PC-9 (cell line): ENCODE measurements at regions not wholly inside any gene's neighbourhood (a gene's known extent, or its start where the extent isn't known, plus 50 kb on each side); places are given as distances from the start of the nearest gene placed in this dataset.
A peak's percentile ranks its signal among the peaks of the same experiment; 100 is the strongest.

Source experiments
- BruUV-seq: library from RNA; stranded (reverse); fragments of 400-500 nt; replicated peaks from 2 replicates; lab custom pipeline; 2021; lab: Mats Ljungman, UMichigan
- CTCF ChIA-PET: fragments of 300-600 bp; sonication (Branson Sonifier 250); formaldehyde crosslinking; loops from one replicate; lab custom pipeline; 2022; ENCODE audit warnings: antibody characterized with exemption; lab: Charles Lee
- POLR2A ChIA-PET: fragments of 300-600 bp; sonication (Branson Sonifier 250); formaldehyde crosslinking; loops from one replicate; lab custom pipeline; 2022; ENCODE audit warnings: antibody characterized with exemption; ENCODE audit not compliant: unreplicated experiment; lab: Charles Lee
- DNase-seq, 2 experiments: peaks; one replicate each; pipeline versions ENCODE4 v3.0.0 to v3.0.0-alpha.2; 2015 to 2022; ENCODE audit warnings: mixed read lengths in 1 of 2
- H2AFZ ChIP-seq: fragments of 200-600 bp; sonication (generic); 2 replicates; pipeline ENCODE4 v1.8.1; 2017; ENCODE audit warnings: antibody characterized with exemption
- H3F3A ChIP-seq: fragments of 200-600 bp; sonication (generic); 2 replicates; pipeline ENCODE4 v1.8.1; 2017; ENCODE audit warnings: antibody characterized with exemption, mild to moderate bottlenecking, low read depth; ENCODE audit not compliant: insufficient read depth
- H3K27ac ChIP-seq: fragments of 200-600 bp; sonication (generic); 2 replicates; pipeline ENCODE4 v1.6.1; 2016; ENCODE audit warnings: mixed run types
- H3K27me3 ChIP-seq: fragments of 200-600 bp; sonication (generic); 2 replicates; pipeline ENCODE4 v1.6.1; 2016; ENCODE audit warnings: low read depth, mixed run types; ENCODE audit not compliant: insufficient read depth
- H3K36me3 ChIP-seq: fragments of 200-600 bp; sonication (generic); 2 replicates; pipeline ENCODE4 v1.6.1; 2016; ENCODE audit warnings: low read depth, mixed run types
- H3K4me1 ChIP-seq: fragments of 200-600 bp; sonication (generic); replicated peaks from 2 replicates; pipeline ENCODE4 v1.6.1; 2016; ENCODE audit warnings: mixed run types; ENCODE audit not compliant: insufficient read depth
- H3K4me2 ChIP-seq: fragments of 200-600 bp; sonication (generic); 2 replicates; pipeline ENCODE4 v1.6.1; 2017; ENCODE audit warnings: mixed run types
- H3K4me3 ChIP-seq: fragments of 200-600 bp; sonication (generic); 2 replicates; pipeline ENCODE4 v1.6.1; 2016; ENCODE audit warnings: mixed run types
- H3K79me2 ChIP-seq: fragments of 200-600 bp; sonication (generic); 2 replicates; pipeline ENCODE4 v1.6.1; 2017; ENCODE audit warnings: low read depth, mixed run types
- H3K9me2 ChIP-seq: fragments of 200-600 bp; sonication (generic); 2 replicates; pipeline ENCODE4 v1.8.1; 2017; ENCODE audit warnings: mild to moderate bottlenecking; ENCODE audit not compliant: insufficient read depth
- H3K9me3 ChIP-seq: fragments of 200-600 bp; sonication (generic); 2 replicates; pipeline ENCODE4 v1.8.1; 2016; ENCODE audit warnings: low read depth; ENCODE audit not compliant: insufficient read depth
- H4K20me1 ChIP-seq: fragments of 200-600 bp; sonication (generic); 2 replicates; pipeline ENCODE4 v1.8.1; 2017; ENCODE audit not compliant: insufficient read depth
- EZH2 ChIP-seq: fragments of 200-600 bp; sonication (generic); IDR thresholded peaks from 2 replicates; pipeline ENCODE4 v1.8.0; 2017; ENCODE audit warnings: antibody characterized with exemption, low read depth
- intact Hi-C: fragments of 100-400 bp; cut with micrococcal nuclease; formaldehyde crosslinking; loops from one replicate; pipeline ENCODE4 v1.10.0; 2022; ENCODE audit not compliant: unreplicated experiment
- TF ChIP-seq, protein P1 (sequence below): fragments of 200-600 bp; sonication (generic); conservative IDR thresholded peaks from 2 replicates; pipeline ENCODE4 v1.6.1; 2017; ENCODE audit warnings: mixed run types, antibody characterized with exemption, mild to moderate bottlenecking, moderate library complexity

DNA sequence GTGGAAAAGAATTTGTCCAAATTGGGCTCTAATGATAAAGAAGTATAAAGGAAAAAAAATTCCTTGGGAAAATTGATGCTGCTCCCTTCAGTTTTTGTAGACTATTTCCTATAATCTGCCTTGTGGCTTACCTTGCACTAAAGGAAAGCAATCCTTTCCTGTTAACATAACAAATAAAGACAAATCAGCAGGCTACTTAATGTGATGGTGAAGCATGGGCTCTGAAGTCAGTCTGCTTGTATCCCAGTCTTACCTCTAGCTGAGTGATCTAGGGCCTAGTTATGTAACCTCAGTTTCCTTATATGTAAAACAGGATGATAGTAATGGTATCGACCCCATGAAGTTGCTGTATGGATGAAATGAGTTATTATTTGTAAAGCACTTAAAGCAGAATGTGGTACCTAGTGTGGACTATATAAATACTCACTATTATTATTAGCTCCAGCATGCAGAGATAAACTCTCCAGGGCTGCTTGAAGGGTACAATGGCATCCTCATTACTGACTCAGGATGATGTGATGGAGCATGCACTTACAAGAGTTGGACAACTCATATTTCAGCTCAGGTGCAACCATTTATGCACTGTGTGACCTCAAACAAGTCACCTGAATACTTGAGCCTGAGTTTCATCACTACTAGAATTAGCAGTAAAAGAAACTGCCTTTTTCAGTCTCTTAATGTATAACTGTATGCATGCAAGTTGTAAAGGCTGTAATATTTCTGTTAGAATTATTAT is 156.1 kb downstream of the DKK1 start:
- Histone ChIP-seq H3K4me3 (no peak overlapping the region), H4K20me1 (no peaks in the 10 kb centered on the region), H3K79me2 (no peaks in the 10 kb centered on the region), H3K27ac (no peak overlapping the region), H3K9me2 (no peaks in the 10 kb centered on the region), H3K9me3 (peaks cover 6% of the 10 kb centered on the region; the same call in 1 of the 2 replicates), H3F3A (no peaks in the 10 kb centered on the region), H2AFZ (no peak overlapping the region), H3K27me3 (no peaks in the 10 kb centered on the region), H3K36me3 (no peaks in the 10 kb centered on the region), H3K4me1 (0 out of 2 replicates have a peak, but pooled peaks cover 3% of the 10 kb centered on the region), H3K4me2 (no peak overlapping the region)
- no peak for DNase-seq
- ChIA-PET POLR2A (no interaction called here), CTCF (no interaction called here)
- intact Hi-C loops = no loop called here
- TF ChIP-seq, protein P1, sequence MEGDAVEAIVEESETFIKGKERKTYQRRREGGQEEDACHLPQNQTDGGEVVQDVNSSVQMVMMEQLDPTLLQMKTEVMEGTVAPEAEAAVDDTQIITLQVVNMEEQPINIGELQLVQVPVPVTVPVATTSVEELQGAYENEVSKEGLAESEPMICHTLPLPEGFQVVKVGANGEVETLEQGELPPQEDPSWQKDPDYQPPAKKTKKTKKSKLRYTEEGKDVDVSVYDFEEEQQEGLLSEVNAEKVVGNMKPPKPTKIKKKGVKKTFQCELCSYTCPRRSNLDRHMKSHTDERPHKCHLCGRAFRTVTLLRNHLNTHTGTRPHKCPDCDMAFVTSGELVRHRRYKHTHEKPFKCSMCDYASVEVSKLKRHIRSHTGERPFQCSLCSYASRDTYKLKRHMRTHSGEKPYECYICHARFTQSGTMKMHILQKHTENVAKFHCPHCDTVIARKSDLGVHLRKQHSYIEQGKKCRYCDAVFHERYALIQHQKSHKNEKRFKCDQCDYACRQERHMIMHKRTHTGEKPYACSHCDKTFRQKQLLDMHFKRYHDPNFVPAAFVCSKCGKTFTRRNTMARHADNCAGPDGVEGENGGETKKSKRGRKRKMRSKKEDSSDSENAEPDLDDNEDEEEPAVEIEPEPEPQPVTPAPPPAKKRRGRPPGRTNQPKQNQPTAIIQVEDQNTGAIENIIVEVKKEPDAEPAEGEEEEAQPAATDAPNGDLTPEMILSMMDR = no peak
- TF ChIP-seq EZH2 = no peak
- no TSS peak for BruUV-seq

DNA sequence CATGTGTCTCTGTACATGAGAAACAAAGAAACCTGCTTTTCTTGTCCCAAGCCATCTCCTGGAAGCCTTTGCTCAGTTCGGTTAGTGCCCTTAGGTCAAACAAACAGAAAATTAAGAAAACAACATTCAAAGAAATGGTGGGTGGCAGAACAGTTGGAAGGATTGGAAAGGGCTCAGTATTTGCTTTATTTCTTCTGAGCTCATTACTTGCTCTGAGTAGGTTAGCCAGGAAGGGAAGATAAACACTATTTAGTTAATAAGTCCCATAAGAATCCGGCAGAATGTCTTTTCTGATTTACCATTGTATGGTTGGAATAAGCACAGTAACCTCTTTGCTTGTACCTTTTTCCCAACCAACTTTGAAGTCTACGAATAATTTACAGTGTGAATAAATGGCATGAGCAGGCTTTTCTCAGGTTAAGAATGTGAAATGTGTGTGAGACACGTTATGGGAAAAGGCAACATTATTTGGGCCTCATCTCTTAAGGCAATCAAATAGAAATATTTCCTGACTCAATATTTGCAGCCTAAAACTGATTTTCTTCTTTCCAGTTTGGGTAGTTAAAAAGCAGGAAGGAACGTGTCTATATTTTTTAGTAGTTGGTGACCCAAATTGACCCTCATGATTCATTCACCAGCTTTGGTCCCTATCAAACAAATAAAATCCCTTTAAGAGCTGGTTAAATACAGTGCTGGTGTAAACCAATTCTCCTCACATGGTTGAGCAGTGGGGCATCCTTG is 158.5 kb downstream of the DKK1 start:
- DNase-seq = no peak
- H3K9me3 ChIP-seq = peaks cover 6% of the 10 kb centered on the region; the same call in 1 of the 2 replicates
- no TSS peak for BruUV-seq
- H3F3A ChIP-seq = no peaks in the 10 kb centered on the region
- no peak overlapping the region for H3K27ac ChIP-seq
- no peaks in the 10 kb centered on the region for H4K20me1 ChIP-seq
- H3K4me2 ChIP-seq = no peak overlapping the region
- H3K9me2 ChIP-seq = no peaks in the 10 kb centered on the region
- CTCF ChIA-PET = no interaction called here
- no peak for TF ChIP-seq EZH2
- TF ChIP-seq, protein P1 = no peak
- no peaks in the 10 kb centered on the region for H3K36me3 ChIP-seq
- no peaks in the 10 kb centered on the region for H3K79me2 ChIP-seq
- H3K4me3 ChIP-seq = no peak overlapping the region
- H3K4me1 ChIP-seq = 0 out of 2 replicates have a peak, but pooled peaks cover 3% of the 10 kb centered on the region
- peak overlapping the region; percentile 34; the same call in 1 of the 2 replicates for H2AFZ ChIP-seq
- H3K27me3 ChIP-seq = no peaks in the 10 kb centered on the region
- POLR2A ChIA-PET = interaction anchor here (0.6 kb wide), 1 partner anchor 79 kb away, joined by 6 read pairs; no protein-coding TSS in a partner anchor
- intact Hi-C loops = no loop called here

DNA sequence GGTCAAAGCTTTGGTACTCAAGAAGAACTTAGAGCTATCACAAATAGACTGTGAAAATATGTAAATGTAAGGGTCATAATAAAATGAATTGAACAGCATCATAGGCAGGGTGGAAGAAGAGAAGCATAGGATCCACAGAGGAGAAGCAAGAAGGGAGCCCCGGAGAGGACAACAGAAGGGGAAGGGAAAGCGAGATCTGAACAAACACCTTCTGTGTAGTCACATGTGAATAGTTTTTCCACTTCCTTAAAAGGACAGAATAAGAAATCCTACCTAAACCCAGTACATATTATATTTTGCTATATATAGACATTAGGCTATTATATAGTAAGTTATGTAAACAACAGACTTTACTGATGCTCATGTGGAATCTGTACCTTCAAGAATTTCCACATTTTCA is 160.2 kb downstream of the DKK1 start:
- no peaks in the 10 kb centered on the region for H3K9me2 ChIP-seq
- DNase-seq = no peak
- no peak overlapping the region for H3K4me3 ChIP-seq
- H4K20me1 ChIP-seq = no peaks in the 10 kb centered on the region
- H3K4me1 ChIP-seq = 0 out of 2 replicates have a peak, but pooled peaks cover 3% of the 10 kb centered on the region
- ChIA-PET CTCF (no interaction called here), POLR2A (interaction anchor here (0.5 kb wide), 1 partner anchor 92 kb away, joined by 6 read pairs; no protein-coding TSS in a partner anchor)
- no peak overlapping the region for H3K4me2 ChIP-seq
- no peaks in the 10 kb centered on the region for H3F3A ChIP-seq
- no peak overlapping the region for H3K27ac ChIP-seq
- H3K79me2 ChIP-seq = no peaks in the 10 kb centered on the region
- intact Hi-C loops = no loop called here
- no peaks in the 10 kb centered on the region for H3K27me3 ChIP-seq
- H2AFZ ChIP-seq = no peak overlapping the region
- no TSS peak for BruUV-seq
- H3K36me3 ChIP-seq = no peaks in the 10 kb centered on the region
- peaks cover 6% of the 10 kb centered on the region; the same call in 1 of the 2 replicates for H3K9me3 ChIP-seq
- no peak for TF ChIP-seq EZH2
- TF ChIP-seq, protein P1 = no peak
